MCF 10A (cell line): ENCODE measurements at regions not wholly inside any gene's neighbourhood (a gene's known extent, or its start where the extent isn't known, plus 50 kb on each side); places are given as distances from the start of the nearest gene placed in this dataset.

ENCODE experiments used
- BruUV-seq: library from RNA; stranded (reverse); fragments of 400-500 nt; replicated peaks from 2 replicates; lab custom pipeline; 2021; lab: Mats Ljungman, UMichigan
- CTCF ChIA-PET: fragments of 300-600 bp; sonication (Branson Sonifier 250); formaldehyde crosslinking; extraction: SDS; loops from one replicate; lab custom pipeline; 2021; ENCODE audit warnings: antibody characterized with exemption, inconsistent platforms; lab: Yijun Ruan, JAX
- POLR2A ChIA-PET: fragments of 300-600, 350-650 bp; sonication (Branson Sonifier 250); formaldehyde crosslinking; extraction: SDS; loops from one replicate; lab custom pipeline; 2020; ENCODE audit warnings: antibody characterized with exemption, inconsistent platforms; lab: Yijun Ruan, JAX
- DNase-seq: peaks from one replicate; pipeline ENCODE4 v3.0.0-alpha.2; 2018; ENCODE audit not compliant: unreplicated experiment
- H3K27ac Mint-ChIP-seq: one replicate; pipeline ENCODE4 v1.8.0; 2022; ENCODE audit warnings: mild to moderate bottlenecking, low read depth, mixed read lengths; ENCODE audit not compliant: unreplicated experiment
- H3K27me3 Mint-ChIP-seq: one replicate; pipeline ENCODE4 v1.8.0; 2022; ENCODE audit warnings: mixed read lengths; ENCODE audit not compliant: insufficient read depth, unreplicated experiment
- H3K36me3 Mint-ChIP-seq: one replicate; pipeline ENCODE4 v1.8.0; 2022; ENCODE audit warnings: mild to moderate bottlenecking, moderate library complexity, mixed read lengths; ENCODE audit not compliant: insufficient read depth, unreplicated experiment
- H3K4me1 Mint-ChIP-seq: one replicate; pipeline ENCODE4 v1.8.0; 2022; ENCODE audit warnings: mixed read lengths; ENCODE audit not compliant: insufficient read depth, unreplicated experiment
- H3K4me3 Mint-ChIP-seq: one replicate; pipeline ENCODE4 v1.8.0; 2022; ENCODE audit warnings: mild to moderate bottlenecking, moderate library complexity, mixed read lengths; ENCODE audit not compliant: unreplicated experiment
- H3K9me3 Mint-ChIP-seq: one replicate; pipeline ENCODE4 v1.8.0; 2022; ENCODE audit warnings: mixed read lengths; ENCODE audit not compliant: unreplicated experiment
- CTCF ChIP-seq: fragments of 200-600 bp; IDR thresholded peaks from one replicate; pipeline ENCODE4 v1.8.0; 2022; ENCODE audit warnings: antibody characterized with exemption, mild to moderate bottlenecking; ENCODE audit not compliant: unreplicated experiment
- intact Hi-C: fragments of 100-400 bp; cut with micrococcal nuclease; formaldehyde crosslinking; loops from 2 replicates; pipeline ENCODE4 v1.14.1; 2022

GRCh38 chr16:86018941-86019340 lies 120.0 kb downstream of the IRF8 start:
- Mint-ChIP-seq H3K4me1 (no peaks in the 10 kb centered on the region), H3K27me3 (peaks cover 52% of the 10 kb centered on the region), H3K9me3 (peaks cover 8% of the 10 kb centered on the region), H3K36me3 (no peaks in the 10 kb centered on the region), H3K4me3 (no peak overlapping the region), H3K27ac (no peak overlapping the region)
- no peak for DNase-seq
- CTCF ChIA-PET, result interaction anchor here (8.8 kb wide), 1 partner anchor 198 kb away, joined by 125 read pairs; no protein-coding TSS in a partner anchor
- POLR2A ChIA-PET, result no interaction called here
- intact Hi-C loops, result no loop called here
- TF ChIP-seq CTCF, result no peak
- BruUV-seq, result no TSS peak

GRCh38 chr16:86019446-86020047 lies 120.6 kb downstream of the IRF8 start:
- no peaks in the 10 kb centered on the region for H3K36me3 Mint-ChIP-seq
- TF ChIP-seq CTCF, result peak; percentile 15
- intact Hi-C loops, result no loop called here
- no peak for DNase-seq
- no TSS peak for BruUV-seq
- no peaks in the 10 kb centered on the region for H3K4me1 Mint-ChIP-seq
- H3K9me3 Mint-ChIP-seq, result peaks cover 9% of the 10 kb centered on the region
- ChIA-PET CTCF (interaction anchor here (0.6 to 8.8 kb wide), 2 partner anchors 22 to 198 kb away, joined by 3 to 125 read pairs; no protein-coding TSS in a partner anchor), POLR2A (no interaction called here)
- H3K27ac Mint-ChIP-seq, result no peak overlapping the region
- peaks cover 46% of the 10 kb centered on the region for H3K27me3 Mint-ChIP-seq
- H3K4me3 Mint-ChIP-seq, result no peak overlapping the region

GRCh38 chr16:86020971-86021370 lies 122.0 kb downstream of the IRF8 start:
- no peak for DNase-seq
- ChIA-PET POLR2A (no interaction called here), CTCF (interaction anchor here (0.7 to 8.8 kb wide), 3 partner anchors 200 to 746 kb away, joined by 3 to 125 read pairs (median 5); no protein-coding TSS in a partner anchor)
- no peak overlapping the region for H3K27ac Mint-ChIP-seq
- intact Hi-C loops, result no loop called here
- no peaks in the 10 kb centered on the region for H3K36me3 Mint-ChIP-seq
- H3K9me3 Mint-ChIP-seq, result peaks cover 20% of the 10 kb centered on the region
- TF ChIP-seq CTCF, result no peak
- H3K27me3 Mint-ChIP-seq, result peaks cover 47% of the 10 kb centered on the region
- H3K4me3 Mint-ChIP-seq, result no peak overlapping the region
- BruUV-seq, result no TSS peak
- H3K4me1 Mint-ChIP-seq, result no peaks in the 10 kb centered on the region

GRCh38 chr16:86022381-86022960 lies 123.5 kb downstream of the IRF8 start:
- no peak for TF ChIP-seq CTCF
- POLR2A ChIA-PET, result no interaction called here
- intact Hi-C loops, result no loop called here
- CTCF ChIA-PET, result interaction anchor here (0.6 to 8.8 kb wide), 6 partner anchors 9 to 498 kb away, joined by 3 to 125 read pairs (median 3); no protein-coding TSS in a partner anchor
- H3K4me3 Mint-ChIP-seq, result no peak overlapping the region
- H3K9me3 Mint-ChIP-seq, result peaks cover 20% of the 10 kb centered on the region
- H3K27me3 Mint-ChIP-seq, result peaks cover 52% of the 10 kb centered on the region
- no peak overlapping the region for H3K27ac Mint-ChIP-seq
- no peaks in the 10 kb centered on the region for H3K36me3 Mint-ChIP-seq
- no TSS peak for BruUV-seq
- H3K4me1 Mint-ChIP-seq, result no peaks in the 10 kb centered on the region
- DNase-seq, result no peak
